ENCODE measurements at regions not wholly inside any gene's neighbourhood (a gene's known extent, or its start where the extent isn't known, plus 50 kb on each side); places are given as distances from the start of the nearest gene placed in this dataset.
"Not testable (repeated sequence)": the region's sequence is repeated elsewhere in the genome, so short reads cannot be mapped to it uniquely, and the experiment has no call there.

DNA sequence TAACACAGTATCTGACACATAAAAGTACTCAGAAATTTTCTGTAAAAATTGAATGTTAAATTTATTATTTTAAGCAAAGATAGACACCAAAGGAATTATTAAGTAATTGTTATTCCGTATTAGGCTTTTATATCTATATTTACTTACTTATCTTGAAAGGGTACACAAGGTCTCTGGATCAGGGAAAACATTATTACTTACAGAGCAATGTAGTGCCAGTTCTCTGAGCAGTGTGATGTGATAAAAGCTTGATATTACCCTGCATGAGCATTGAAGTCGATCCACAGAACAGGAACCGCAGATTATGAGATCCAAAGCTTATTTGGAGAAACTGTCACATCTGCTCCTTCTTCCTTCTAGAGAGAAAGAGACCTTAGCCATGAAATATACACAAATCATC, 637.9 kb upstream of the RGS18 start:
- no peak for DNase-seq

DNA sequence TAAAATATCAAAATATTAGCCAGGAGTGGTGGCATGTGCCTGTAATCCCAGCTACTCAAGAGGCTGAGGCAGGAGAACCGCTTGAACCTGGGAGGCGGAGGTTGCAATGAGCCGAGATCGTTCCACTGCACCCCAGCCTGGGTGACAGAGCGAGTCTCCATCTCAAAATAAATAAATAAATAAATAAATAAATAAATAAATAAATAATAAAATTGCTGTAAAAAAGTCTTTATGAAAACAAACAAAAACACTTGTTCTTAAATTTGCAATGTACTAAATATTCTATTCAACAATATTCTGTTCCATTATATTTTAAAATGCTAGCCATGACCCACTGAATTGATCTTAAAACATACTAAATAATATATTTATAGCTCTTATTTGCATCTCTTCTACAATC, 632.3 kb upstream of the RGS18 start:
- DNase-seq, result not testable (repeated sequence)

GRCh38 chr1:191528275-191528674, 630.0 kb upstream of the RGS18 start:
- DNase-seq, result no peak

DNA sequence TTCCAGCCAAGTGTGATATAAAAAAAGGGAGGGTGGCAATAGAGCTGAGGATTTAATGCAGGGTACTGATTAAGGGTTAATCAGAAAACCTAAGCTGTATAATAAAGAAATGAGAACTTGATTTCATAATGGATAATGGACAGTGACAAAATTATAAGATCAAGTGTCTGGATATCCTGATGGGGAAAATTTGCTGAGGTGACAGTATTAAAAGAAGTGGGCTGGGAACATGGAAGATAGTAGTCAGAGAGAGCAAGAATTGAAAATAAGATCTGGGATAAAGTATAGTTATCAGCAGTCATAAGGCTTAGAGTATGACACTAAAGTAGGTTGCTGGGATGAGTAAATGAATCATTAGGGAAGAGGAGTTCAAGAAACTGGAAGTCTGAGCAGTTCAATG, 627.3 kb upstream of the RGS18 start:
- no peak for DNase-seq

DNA sequence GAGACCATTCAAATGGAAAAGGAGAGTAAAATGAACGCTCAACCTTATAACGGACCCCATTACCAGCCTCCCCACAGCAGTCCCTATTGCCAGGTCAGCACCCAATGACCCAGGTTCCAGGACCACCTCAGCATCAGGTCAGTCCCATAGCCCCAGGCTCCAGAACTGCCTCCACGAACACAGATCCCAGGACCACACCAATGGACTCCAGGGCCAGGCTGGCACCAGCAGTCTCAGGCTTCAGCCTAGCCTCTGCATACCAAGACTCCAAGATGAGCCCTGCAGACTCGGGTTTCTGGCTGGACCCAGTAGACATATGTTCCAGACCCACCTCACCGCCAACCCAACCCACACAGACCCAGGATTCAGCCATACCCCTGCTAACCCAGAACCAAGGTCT, 625.0 kb upstream of the RGS18 start:
- DNase-seq, result no peak

- no peak for DNase-seq
Measured at GRCh38 chr1:191536791-191537429, 621.4 kb upstream of the RGS18 start.

- no peak for DNase-seq
Measured at GRCh38 chr1:191541758-191542157, 616.5 kb upstream of the RGS18 start.

- no peak for DNase-seq
Measured at GRCh38 chr1:191542444-191542843, 615.8 kb upstream of the RGS18 start.

DNA sequence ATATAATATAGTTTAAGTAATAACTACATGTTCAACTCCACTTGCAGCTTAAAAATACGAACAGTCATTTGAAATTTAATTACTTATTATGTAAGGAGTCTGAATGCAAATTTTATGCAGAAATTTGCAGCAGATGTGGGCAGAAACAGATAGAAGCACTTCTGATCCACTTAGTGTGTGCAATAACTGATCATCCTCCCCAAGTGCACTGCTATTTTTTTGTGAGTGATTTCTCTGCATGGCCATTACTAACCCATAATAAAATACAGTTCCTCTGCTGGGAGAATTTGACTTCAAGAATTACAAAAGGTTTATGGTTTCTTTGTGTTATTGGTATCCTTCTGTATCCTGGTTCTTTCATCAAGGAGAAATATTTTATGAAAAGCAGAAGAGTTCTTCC, 611.5 kb upstream of the RGS18 start:
- no peak for DNase-seq

- no peak for DNase-seq
Measured at GRCh38 chr1:191551019-191551418, 607.2 kb upstream of the RGS18 start.

- DNase-seq, result no peak
Measured at GRCh38 chr1:191558379-191558778, 599.9 kb upstream of the RGS18 start.

DNA sequence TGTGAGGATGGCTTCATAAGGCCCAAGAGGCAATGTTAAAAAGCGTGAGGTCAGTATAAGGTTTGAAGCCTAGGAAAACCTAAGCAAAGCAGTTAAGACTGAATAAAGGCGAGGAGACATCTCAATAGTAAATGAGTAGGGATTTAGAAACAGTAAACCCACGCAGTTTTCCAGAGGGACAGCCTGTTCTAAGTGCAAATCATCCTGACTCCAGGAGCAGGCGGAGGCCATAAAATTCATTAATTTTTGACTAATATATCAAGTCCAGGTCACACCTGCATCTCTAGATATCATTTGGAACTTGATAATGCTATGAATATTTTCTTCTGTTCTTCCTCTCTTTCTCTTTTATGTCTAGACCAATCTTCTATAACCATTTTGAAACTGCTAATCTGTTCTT, 597.0 kb upstream of the RGS18 start:
- DNase-seq, result no peak

- DNase-seq, result no peak
Measured at GRCh38 chr1:191564275-191564674, 594.0 kb upstream of the RGS18 start.

DNA sequence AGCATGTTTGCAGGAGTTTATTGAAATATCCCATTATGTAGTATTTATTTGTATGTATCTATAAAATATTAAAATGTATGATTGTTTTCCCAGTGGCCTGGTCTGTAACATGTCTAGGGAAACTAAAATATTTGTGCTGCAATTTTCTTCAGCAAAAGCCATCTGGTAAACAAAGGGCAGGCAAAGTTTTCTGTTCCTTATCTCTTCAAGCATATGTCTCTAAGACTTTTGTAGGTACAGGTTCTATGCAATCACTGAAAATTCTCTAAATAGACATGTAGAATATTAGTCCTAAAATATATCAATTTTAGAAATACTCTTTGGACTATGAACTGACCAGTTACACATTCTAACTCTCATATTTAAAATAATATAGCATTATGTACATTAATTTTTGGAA, 585.8 kb upstream of the RGS18 start:
- DNase-seq, result no peak

- DNase-seq, result no peak
Measured at GRCh38 chr1:191575180-191575579, 583.1 kb upstream of the RGS18 start.

DNA sequence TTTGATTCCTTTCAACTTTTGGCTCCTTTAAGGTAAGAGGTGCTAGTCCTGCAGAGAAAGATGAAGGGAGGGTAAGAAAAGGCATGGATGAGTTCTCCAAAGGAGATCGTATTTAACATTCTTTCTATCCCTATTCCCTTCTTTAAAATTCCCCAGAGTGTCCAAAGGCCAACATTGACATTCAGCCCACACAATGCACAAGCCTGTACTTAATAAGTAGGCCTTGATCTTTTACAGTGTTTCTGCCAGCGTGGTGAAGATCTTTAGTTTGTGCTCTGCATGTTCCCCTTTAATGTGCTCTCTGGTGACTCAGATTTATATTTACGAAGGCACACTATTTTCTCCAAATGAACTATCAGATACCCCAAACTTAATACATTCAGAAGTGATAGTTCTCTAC, 582.5 kb upstream of the RGS18 start:
- DNase-seq, result no peak

GRCh38 chr1:191577213-191577612, 581.0 kb upstream of the RGS18 start:
- DNase-seq, result no peak

DNA sequence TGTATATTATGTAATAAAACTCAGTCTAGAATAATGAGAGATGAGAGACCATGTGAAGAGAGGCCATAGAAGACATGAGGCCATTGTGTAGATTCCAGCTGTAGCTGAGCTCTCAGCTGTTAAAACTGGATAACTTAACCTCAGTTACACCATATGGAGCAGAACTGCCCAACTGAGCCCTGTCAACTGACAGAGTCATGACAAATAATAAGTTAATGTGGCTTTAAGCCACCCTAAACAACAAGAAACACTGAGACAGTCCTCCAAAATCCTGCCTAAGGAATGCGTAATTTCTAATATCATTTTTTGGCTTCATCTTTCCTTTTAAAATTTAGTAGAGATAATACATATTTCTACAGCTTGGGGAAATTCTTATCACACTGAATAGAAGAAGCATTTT, 580.0 kb upstream of the RGS18 start:
- DNase-seq, result no peak

DNA sequence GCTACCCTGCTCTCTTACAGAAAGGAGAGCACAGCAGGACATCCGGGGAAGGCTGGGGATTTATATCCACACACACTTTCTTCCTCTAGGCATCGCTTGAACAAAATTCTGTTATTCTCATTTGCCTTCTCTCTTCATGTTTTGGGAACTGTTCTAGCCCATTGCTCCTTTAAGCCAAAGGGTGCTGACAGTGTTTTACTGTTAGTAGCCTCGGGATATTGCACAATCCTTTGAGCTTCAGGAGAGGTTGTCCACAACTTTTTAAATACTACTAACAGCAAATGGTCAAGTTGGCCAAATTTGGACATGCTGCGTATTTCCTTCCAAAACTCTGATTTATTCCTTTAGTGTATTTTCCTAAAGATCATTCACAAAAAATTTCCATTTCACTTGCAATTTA, 579.2 kb upstream of the RGS18 start:
- no peak for DNase-seq

- DNase-seq, result no peak
Measured at GRCh38 chr1:191582169-191582568, 576.1 kb upstream of the RGS18 start.

DNA sequence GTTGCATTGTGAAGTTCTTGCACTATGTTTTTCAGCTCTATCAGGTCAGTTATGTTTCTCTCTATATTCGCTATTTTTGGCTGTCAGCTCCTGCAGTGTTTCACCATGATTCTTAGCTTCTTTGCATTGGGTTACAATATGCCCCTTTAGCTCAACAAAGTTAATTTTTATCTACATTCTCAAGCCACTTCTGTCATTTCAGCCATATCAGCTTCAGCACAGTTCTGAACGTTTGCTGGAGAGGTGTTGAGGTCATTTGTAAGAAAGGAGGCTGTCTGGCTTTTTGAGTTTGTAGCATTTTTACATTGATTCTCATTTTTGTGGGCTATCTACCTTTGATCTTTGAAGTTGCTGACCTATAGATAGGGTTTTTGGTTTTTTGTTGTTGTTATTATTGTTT, 573.2 kb upstream of the RGS18 start:
- no peak for DNase-seq

- no peak for DNase-seq
Measured at GRCh38 chr1:191588905-191589304, 569.4 kb upstream of the RGS18 start.

DNA sequence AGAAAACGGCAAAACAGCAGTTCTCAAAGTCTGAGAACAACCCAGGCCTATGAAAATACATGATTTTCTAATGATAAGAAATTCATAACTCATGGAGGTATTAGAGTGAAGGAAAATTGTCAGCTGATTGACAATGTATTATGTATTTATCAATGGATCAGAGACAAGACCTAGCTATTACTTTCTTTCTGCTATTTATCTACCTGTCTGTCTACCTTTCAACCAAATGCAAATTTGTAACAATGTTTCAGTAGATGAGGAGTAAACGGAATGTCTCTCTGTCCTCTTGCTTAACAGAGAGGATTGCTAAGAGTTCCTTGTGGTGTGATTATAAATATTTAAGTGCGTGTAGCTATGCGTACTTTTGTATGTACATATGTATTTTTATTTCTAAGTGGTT, 568.7 kb upstream of the RGS18 start:
- DNase-seq, result no peak

GRCh38 chr1:191590578-191590977, 567.7 kb upstream of the RGS18 start:
- DNase-seq, result no peak

- DNase-seq, result no peak
Measured at GRCh38 chr1:191592039-191592438, 566.2 kb upstream of the RGS18 start.

DNA sequence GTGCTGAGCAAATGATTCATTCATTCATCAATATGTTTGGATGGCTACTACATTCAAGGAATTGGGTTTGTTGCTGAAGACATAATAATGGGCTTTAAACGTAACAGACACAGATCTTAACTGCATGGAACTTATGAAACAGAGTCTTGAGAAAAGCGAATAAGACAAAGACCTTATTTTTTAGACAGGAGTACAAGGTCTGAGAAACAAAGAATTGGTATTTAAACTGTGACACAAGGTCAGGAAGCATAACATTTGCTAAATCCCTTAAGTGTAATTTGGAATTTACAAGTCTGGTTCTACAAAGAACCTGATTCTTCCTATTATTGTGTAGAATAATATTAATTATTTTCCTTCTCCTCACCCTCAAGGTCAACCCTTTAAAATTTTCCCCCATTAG, 565.4 kb upstream of the RGS18 start:
- DNase-seq, result no peak

All from NCI-H510A treated with DMSO at 0.1 percent for 48 hours (cell line).